ENCODE measurements at regions not wholly inside any gene's neighbourhood (a gene's known extent, or its start where the extent isn't known, plus 50 kb on each side); places are given as distances from the start of the nearest gene placed in this dataset.

DNA sequence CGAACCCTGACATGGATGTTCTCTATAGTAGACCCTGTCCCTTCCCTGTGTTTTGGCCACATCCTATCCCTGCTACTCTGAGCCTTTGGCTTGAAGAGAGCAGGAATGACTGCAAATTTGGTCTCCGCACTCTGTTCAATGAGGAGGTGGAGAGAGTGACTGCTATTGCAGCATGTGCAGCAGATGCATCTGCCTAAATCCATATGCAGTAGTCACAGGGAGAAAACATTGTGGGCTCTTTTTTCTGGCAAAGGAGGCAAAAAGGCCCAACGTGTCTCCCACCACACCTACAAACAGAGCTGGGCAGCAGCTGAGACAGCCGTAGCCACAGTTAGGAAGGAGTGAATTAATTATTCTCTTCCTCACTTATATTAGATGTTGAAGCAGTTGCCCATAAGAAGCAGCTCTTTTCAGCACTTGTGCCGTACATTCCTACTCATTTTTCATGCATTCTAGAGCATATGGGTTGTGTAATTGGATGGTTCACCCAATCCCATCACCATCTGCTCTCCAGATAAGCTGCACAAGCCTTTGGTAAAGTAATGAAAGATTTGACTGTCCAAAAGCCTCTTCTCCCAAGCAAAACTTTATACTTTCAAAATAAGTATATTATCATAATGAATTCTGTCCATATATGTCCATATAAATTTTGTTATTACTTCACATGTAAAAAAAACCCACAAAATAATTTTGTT lies 147.9 kb upstream of the FAM47A start:
- TF ChIP-seq CTCF (IDR thresholded peaks at IDR 0.05) (no peak), ZNF232 (CRISPR knock-in tag; IDR thresholded peaks at IDR 0.05) (no peak), ZNF281 (CRISPR knock-in tag; IDR thresholded peaks at IDR 0.05) (no peak), ZNF138 (CRISPR knock-in tag; conservative IDR thresholded peaks at IDR 0.05) (no peak), ZMAT4 (CRISPR knock-in tag; IDR thresholded peaks at IDR 0.05) (no peak), CREM (CRISPR knock-in tag; IDR thresholded peaks at IDR 0.05) (no peak), USF2 (CRISPR knock-in tag; IDR thresholded peaks at IDR 0.05) (no peak), SMAD3 (CRISPR knock-in tag; IDR thresholded peaks at IDR 0.05; ENCODE audit: borderline replicate concordance) (no peak)
- TF ChIP-seq, protein P1, sequence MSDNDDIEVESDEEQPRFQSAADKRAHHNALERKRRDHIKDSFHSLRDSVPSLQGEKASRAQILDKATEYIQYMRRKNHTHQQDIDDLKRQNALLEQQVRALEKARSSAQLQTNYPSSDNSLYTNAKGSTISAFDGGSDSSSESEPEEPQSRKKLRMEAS (CRISPR knock-in tag; IDR thresholded peaks at IDR 0.05): no peak
- TF ChIP-seq, protein P2, sequence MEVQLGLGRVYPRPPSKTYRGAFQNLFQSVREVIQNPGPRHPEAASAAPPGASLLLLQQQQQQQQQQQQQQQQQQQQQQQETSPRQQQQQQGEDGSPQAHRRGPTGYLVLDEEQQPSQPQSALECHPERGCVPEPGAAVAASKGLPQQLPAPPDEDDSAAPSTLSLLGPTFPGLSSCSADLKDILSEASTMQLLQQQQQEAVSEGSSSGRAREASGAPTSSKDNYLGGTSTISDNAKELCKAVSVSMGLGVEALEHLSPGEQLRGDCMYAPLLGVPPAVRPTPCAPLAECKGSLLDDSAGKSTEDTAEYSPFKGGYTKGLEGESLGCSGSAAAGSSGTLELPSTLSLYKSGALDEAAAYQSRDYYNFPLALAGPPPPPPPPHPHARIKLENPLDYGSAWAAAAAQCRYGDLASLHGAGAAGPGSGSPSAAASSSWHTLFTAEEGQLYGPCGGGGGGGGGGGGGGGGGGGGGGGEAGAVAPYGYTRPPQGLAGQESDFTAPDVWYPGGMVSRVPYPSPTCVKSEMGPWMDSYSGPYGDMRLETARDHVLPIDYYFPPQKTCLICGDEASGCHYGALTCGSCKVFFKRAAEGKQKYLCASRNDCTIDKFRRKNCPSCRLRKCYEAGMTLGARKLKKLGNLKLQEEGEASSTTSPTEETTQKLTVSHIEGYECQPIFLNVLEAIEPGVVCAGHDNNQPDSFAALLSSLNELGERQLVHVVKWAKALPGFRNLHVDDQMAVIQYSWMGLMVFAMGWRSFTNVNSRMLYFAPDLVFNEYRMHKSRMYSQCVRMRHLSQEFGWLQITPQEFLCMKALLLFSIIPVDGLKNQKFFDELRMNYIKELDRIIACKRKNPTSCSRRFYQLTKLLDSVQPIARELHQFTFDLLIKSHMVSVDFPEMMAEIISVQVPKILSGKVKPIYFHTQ (CRISPR knock-in tag; IDR thresholded peaks at IDR 0.05): no peak

All from WTC11 (cell line).